Central memory CD8-positive, alpha-beta T cell (primary cell): ENCODE measurements at regions not wholly inside any gene's neighbourhood (a gene's known extent, or its start where the extent isn't known, plus 50 kb on each side); places are given as distances from the start of the nearest gene placed in this dataset.

Experiments used
- ATAC-seq: fragments of 150-1000 bp; cut with Tn5 transposase; replicated peaks from 2 replicates; pipeline ENCODE4 v1.10.0; 2022; ENCODE audit warnings: mild to moderate bottlenecking, moderate FRiP score, moderate number of reproducible peaks; ENCODE audit not compliant: poor library complexity, severe bottlenecking; ENCODE audit errors: extremely low read depth
- DNase-seq, 2 donors: peaks; one replicate each; pipeline ENCODE4 v3.0.0; 2021; ENCODE audit warnings: low spot score in 2 of 2
- H3K27ac Mint-ChIP-seq: one replicate; pipeline ENCODE4 v1.8.0; 2022; ENCODE audit warnings: low read depth, mild to moderate bottlenecking, moderate library complexity, mixed read lengths
- H3K27me3 Mint-ChIP-seq: one replicate; pipeline ENCODE4 v1.8.0; 2022; ENCODE audit warnings: mixed read lengths
- H3K36me3 Mint-ChIP-seq: one replicate; pipeline ENCODE4 v1.8.0; 2022; ENCODE audit warnings: mild to moderate bottlenecking, moderate library complexity, mixed read lengths; ENCODE audit not compliant: insufficient read depth
- H3K4me1 Mint-ChIP-seq: one replicate; pipeline ENCODE4 v1.8.0; 2022; ENCODE audit warnings: mixed read lengths
- H3K4me3 Mint-ChIP-seq: one replicate; pipeline ENCODE4 v1.8.0; 2022; ENCODE audit warnings: mild to moderate bottlenecking, moderate library complexity, mixed read lengths
- H3K9me3 Mint-ChIP-seq: one replicate; pipeline ENCODE4 v1.8.0; 2022; ENCODE audit warnings: mixed read lengths

- Mint-ChIP-seq H3K4me3 (no peak overlapping the region), H3K36me3 (no peaks in the 10 kb centered on the region), H3K9me3 (no peaks in the 10 kb centered on the region), H3K27ac (no peak overlapping the region), H3K4me1 (no peaks in the 10 kb centered on the region), H3K27me3 (peaks cover 9% of the 10 kb centered on the region)
- ATAC-seq, result no peak
- DNase-seq, result no peak
Measured at GRCh38 chr11:8823174-8823742, 87.7 kb upstream of the AKIP1 start.

GRCh38 chr11:8826139-8826786 lies 84.7 kb upstream of the AKIP1 start:
- H3K27ac Mint-ChIP-seq, result no peak overlapping the region
- H3K36me3 Mint-ChIP-seq, result no peaks in the 10 kb centered on the region
- no peaks in the 10 kb centered on the region for H3K27me3 Mint-ChIP-seq
- no peak for DNase-seq
- no peaks in the 10 kb centered on the region for H3K4me1 Mint-ChIP-seq
- no peak overlapping the region for H3K4me3 Mint-ChIP-seq
- ATAC-seq, result no peak
- no peaks in the 10 kb centered on the region for H3K9me3 Mint-ChIP-seq

- no peak overlapping the region for H3K27ac Mint-ChIP-seq
- H3K4me1 Mint-ChIP-seq, result no peaks in the 10 kb centered on the region
- no peaks in the 10 kb centered on the region for H3K27me3 Mint-ChIP-seq
- ATAC-seq (no peak), DNase-seq (no peak)
- no peaks in the 10 kb centered on the region for H3K36me3 Mint-ChIP-seq
- H3K9me3 Mint-ChIP-seq, result no peaks in the 10 kb centered on the region
- H3K4me3 Mint-ChIP-seq, result no peak overlapping the region
Measured at GRCh38 chr11:8826901-8827560, 84.0 kb upstream of the AKIP1 start.

- no peaks in the 10 kb centered on the region for H3K36me3 Mint-ChIP-seq
- no peak overlapping the region for H3K27ac Mint-ChIP-seq
- H3K9me3 Mint-ChIP-seq, result no peaks in the 10 kb centered on the region
- DNase-seq (no peak), ATAC-seq (no peak)
- no peaks in the 10 kb centered on the region for H3K4me1 Mint-ChIP-seq
- H3K27me3 Mint-ChIP-seq, result peaks cover 2% of the 10 kb centered on the region
- no peak overlapping the region for H3K4me3 Mint-ChIP-seq
Measured at GRCh38 chr11:8828046-8828445, 82.9 kb upstream of the AKIP1 start.

GRCh38 chr11:8828580-8829361 lies 82.2 kb upstream of the AKIP1 start:
- H3K4me3 Mint-ChIP-seq, result no peak overlapping the region
- H3K9me3 Mint-ChIP-seq, result no peaks in the 10 kb centered on the region
- no peak overlapping the region for H3K27ac Mint-ChIP-seq
- H3K4me1 Mint-ChIP-seq, result no peaks in the 10 kb centered on the region
- H3K27me3 Mint-ChIP-seq, result peaks cover 10% of the 10 kb centered on the region
- DNase-seq (no peak), ATAC-seq (no peak)
- no peaks in the 10 kb centered on the region for H3K36me3 Mint-ChIP-seq

GRCh38 chr11:8829556-8829955 lies 81.4 kb upstream of the AKIP1 start:
- Mint-ChIP-seq H3K9me3 (no peaks in the 10 kb centered on the region), H3K36me3 (no peaks in the 10 kb centered on the region)

GRCh38 chr11:8830641-8831040 lies 80.3 kb upstream of the AKIP1 start:
- no peaks in the 10 kb centered on the region for H3K36me3 Mint-ChIP-seq
- no peak overlapping the region for H3K27ac Mint-ChIP-seq
- H3K27me3 Mint-ChIP-seq, result peaks cover 23% of the 10 kb centered on the region
- no peaks in the 10 kb centered on the region for H3K9me3 Mint-ChIP-seq
- ATAC-seq (no peak), DNase-seq (no peak)
- H3K4me3 Mint-ChIP-seq, result no peak overlapping the region
- no peaks in the 10 kb centered on the region for H3K4me1 Mint-ChIP-seq

More at GRCh38 chr11:8829556-8829955, 81.4 kb upstream of the AKIP1 start:
- H3K27ac Mint-ChIP-seq, result no peak overlapping the region
- H3K4me1 Mint-ChIP-seq, result no peaks in the 10 kb centered on the region
- no peak for ATAC-seq
- H3K4me3 Mint-ChIP-seq, result no peak overlapping the region
- H3K27me3 Mint-ChIP-seq, result peaks cover 15% of the 10 kb centered on the region
- no peak for DNase-seq

- Mint-ChIP-seq H3K27me3 (peaks cover 31% of the 10 kb centered on the region), H3K9me3 (no peaks in the 10 kb centered on the region), H3K36me3 (no peaks in the 10 kb centered on the region), H3K4me1 (no peaks in the 10 kb centered on the region), H3K4me3 (no peak overlapping the region), H3K27ac (no peak overlapping the region)
- ATAC-seq, result no peak
- DNase-seq, result no peak
Measured at GRCh38 chr11:8831861-8832260, 79.1 kb upstream of the AKIP1 start.

GRCh38 chr11:8832571-8833260 lies 78.3 kb upstream of the AKIP1 start:
- no peaks in the 10 kb centered on the region for H3K9me3 Mint-ChIP-seq

GRCh38 chr11:8833568-8834315 lies 77.2 kb upstream of the AKIP1 start:
- no peak overlapping the region for H3K27ac Mint-ChIP-seq
- H3K9me3 Mint-ChIP-seq, result no peaks in the 10 kb centered on the region
- ATAC-seq, result no peak
- H3K36me3 Mint-ChIP-seq, result no peaks in the 10 kb centered on the region
- DNase-seq, result no peak
- no peaks in the 10 kb centered on the region for H3K4me1 Mint-ChIP-seq
- no peak overlapping the region for H3K4me3 Mint-ChIP-seq
- peaks cover 49% of the 10 kb centered on the region for H3K27me3 Mint-ChIP-seq

More at GRCh38 chr11:8832571-8833260, 78.3 kb upstream of the AKIP1 start:
- Mint-ChIP-seq H3K4me1 (no peaks in the 10 kb centered on the region), H3K27me3 (peaks cover 39% of the 10 kb centered on the region), H3K4me3 (no peak overlapping the region), H3K27ac (no peak overlapping the region), H3K36me3 (no peaks in the 10 kb centered on the region)
- DNase-seq (no peak), ATAC-seq (no peak)

GRCh38 chr11:8834379-8834778 lies 76.6 kb upstream of the AKIP1 start:
- ATAC-seq (no peak), DNase-seq (no peak)
- Mint-ChIP-seq H3K4me3 (no peak overlapping the region), H3K4me1 (no peaks in the 10 kb centered on the region), H3K9me3 (no peaks in the 10 kb centered on the region), H3K27ac (no peak overlapping the region), H3K36me3 (no peaks in the 10 kb centered on the region), H3K27me3 (peaks cover 56% of the 10 kb centered on the region)

GRCh38 chr11:8838248-8838647 lies 72.7 kb upstream of the AKIP1 start:
- Mint-ChIP-seq H3K27ac (no peak overlapping the region), H3K4me1 (no peaks in the 10 kb centered on the region), H3K27me3 (peaks cover 69% of the 10 kb centered on the region), H3K36me3 (no peaks in the 10 kb centered on the region), H3K4me3 (no peak overlapping the region), H3K9me3 (no peaks in the 10 kb centered on the region)
- DNase-seq (no peak), ATAC-seq (no peak)
